WERI-Rb-1 (cell line): ENCODE measurements at regions not wholly inside any gene's neighbourhood (a gene's known extent, or its start where the extent isn't known, plus 50 kb on each side); places are given as distances from the start of the nearest gene placed in this dataset.

Experiments
- DNase-seq: peaks from one replicate; pipeline ENCODE4 v3.0.0-alpha.2; 2020
- H3K27ac ChIP-seq: fragments of 250-450 bp; sonication (Bioruptor Pico); 2 replicates; pipeline ENCODE4 v1.5.1; 2020; ENCODE audit warnings: mild to moderate bottlenecking, moderate library complexity
- H3K27me3 ChIP-seq: fragments of 250-450 bp; sonication (Bioruptor Pico); 2 replicates; pipeline ENCODE4 v1.5.1; 2021; ENCODE audit warnings: mild to moderate bottlenecking, low read depth, moderate library complexity; ENCODE audit not compliant: insufficient read depth, severe bottlenecking
- H3K36me3 ChIP-seq: fragments of 250-450 bp; sonication (Bioruptor Pico); 2 replicates; pipeline ENCODE4 v1.5.1; 2020; ENCODE audit warnings: mild to moderate bottlenecking, moderate library complexity
- H3K4me3 ChIP-seq: 2 replicates; pipeline ENCODE4 v1.5.1; 2011; ENCODE audit warnings: low read depth, mild to moderate bottlenecking, control low read depth, low read length
- H3K9me3 ChIP-seq: fragments of 250-450 bp; sonication (Bioruptor Pico); 2 replicates; pipeline ENCODE4 v1.5.1; 2021; ENCODE audit warnings: mild to moderate bottlenecking, moderate library complexity; ENCODE audit not compliant: severe bottlenecking
- TF ChIP-seq, protein P1 (sequence below): IDR thresholded peaks from 2 replicates; pipeline ENCODE4 v1.5.1; 2011; ENCODE audit warnings: low read depth, mild to moderate bottlenecking, control low read depth, inconsistent platforms, low read length

DNA sequence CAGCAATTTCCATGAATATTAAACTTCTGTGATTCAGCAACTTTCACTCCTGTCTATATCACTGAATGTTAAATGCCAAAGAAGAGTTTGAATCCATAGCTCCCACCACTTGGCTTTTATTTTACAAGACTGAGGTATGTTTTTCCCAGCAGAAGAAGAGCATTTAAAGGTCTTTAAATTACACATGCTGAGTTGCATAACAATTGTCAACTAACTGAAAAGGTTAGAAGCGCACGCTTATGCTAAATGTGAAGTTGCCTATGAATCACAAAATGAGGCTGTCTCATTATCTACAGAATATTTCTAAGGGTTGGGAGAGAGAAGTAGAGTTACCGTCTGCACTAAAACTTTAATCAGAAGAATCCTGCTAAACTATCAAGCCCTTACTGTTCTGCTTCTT lies 1086.3 kb downstream of the FAM181B start:
- no peaks in the 10 kb centered on the region for H3K36me3 ChIP-seq
- no peaks in the 10 kb centered on the region for H3K9me3 ChIP-seq
- TF ChIP-seq, protein P1, sequence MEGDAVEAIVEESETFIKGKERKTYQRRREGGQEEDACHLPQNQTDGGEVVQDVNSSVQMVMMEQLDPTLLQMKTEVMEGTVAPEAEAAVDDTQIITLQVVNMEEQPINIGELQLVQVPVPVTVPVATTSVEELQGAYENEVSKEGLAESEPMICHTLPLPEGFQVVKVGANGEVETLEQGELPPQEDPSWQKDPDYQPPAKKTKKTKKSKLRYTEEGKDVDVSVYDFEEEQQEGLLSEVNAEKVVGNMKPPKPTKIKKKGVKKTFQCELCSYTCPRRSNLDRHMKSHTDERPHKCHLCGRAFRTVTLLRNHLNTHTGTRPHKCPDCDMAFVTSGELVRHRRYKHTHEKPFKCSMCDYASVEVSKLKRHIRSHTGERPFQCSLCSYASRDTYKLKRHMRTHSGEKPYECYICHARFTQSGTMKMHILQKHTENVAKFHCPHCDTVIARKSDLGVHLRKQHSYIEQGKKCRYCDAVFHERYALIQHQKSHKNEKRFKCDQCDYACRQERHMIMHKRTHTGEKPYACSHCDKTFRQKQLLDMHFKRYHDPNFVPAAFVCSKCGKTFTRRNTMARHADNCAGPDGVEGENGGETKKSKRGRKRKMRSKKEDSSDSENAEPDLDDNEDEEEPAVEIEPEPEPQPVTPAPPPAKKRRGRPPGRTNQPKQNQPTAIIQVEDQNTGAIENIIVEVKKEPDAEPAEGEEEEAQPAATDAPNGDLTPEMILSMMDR, result no peak
- H3K27ac ChIP-seq, result no peak overlapping the region
- no peaks in the 10 kb centered on the region for H3K27me3 ChIP-seq
- no peak overlapping the region for H3K4me3 ChIP-seq
- DNase-seq, result no peak

DNA sequence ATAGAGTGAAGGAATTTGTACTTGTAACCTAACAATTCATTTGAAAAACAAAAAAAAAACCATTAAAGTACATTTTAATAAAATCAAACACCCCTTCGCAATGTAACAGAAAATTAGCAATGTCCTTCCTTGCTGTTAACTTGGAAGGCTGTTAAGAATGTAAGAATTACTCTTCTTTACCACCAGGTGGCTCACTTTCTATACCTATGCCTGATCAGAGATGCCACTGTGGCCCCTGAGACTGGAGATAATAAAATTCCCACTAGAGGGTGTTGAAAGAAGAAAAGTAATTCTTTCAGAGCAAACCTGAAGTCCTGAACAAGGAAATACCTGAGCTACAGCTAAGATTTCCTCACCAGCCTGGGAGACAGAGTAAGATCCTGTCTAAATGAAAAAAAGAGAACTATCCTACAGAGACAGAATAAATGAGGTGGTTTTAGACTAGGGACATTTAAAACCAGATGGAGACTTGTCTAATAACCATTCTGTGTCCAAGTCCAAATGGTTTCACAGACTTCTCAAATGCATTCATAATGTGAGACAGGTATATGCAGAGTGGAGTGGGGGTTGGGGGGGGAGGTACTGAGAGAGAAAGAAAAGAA lies 1089.3 kb downstream of the FAM181B start:
- no peak overlapping the region for H3K27ac ChIP-seq
- H3K4me3 ChIP-seq, result no peak overlapping the region

DNA sequence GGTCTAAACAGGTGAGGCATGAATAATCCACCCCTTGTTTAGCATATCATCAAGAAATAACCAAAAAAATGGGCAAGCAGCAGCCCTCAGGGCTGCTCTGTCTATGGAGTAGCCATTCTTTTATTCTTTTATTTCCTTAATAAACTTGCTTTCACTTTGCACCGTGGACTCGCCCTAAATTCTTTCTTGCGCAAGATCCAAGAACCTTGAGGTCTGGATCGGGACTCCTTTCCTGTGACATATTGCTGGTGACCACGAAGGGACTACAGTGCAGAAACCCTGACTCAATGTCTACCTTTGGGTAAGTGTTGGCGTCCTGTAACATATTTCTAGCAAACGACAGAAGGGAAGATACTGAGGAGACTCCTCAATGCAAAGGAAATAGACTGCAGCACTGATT lies 1099.2 kb downstream of the FAM181B start:
- TF ChIP-seq, protein P1, result no peak

More for the DNA sequence above, 1089.3 kb downstream of the FAM181B start:
- DNase-seq, result peak; percentile 55
- TF ChIP-seq, protein P1, result peak; percentile 52
- Histone ChIP-seq H3K9me3 (no peaks in the 10 kb centered on the region), H3K36me3 (no peaks in the 10 kb centered on the region), H3K27me3 (no peaks in the 10 kb centered on the region)

DNA sequence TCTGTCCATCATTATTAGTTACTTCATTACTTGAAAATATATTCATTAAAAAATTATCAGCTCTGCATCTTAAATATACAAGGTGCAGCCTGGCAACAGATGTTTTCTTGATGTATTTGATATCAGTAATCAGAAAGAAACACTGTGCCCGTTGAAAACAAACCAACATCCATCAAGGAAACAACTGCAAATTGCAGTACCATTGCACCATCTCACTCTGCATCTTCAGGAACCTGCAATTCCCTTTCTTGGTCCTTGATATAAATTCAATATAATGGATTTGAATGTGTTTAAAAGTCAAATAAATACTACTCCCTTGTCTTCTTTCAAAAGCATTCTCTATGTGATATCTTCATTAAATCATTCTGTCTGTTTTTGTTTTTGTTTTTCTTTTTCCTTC lies 1131.2 kb downstream of the FAM181B start:
- Histone ChIP-seq H3K27me3 (no peaks in the 10 kb centered on the region), H3K9me3 (no peaks in the 10 kb centered on the region), H3K36me3 (no peaks in the 10 kb centered on the region), H3K27ac (no peak overlapping the region), H3K4me3 (no peak overlapping the region)
- no peak for DNase-seq
- TF ChIP-seq, protein P1, result no peak

More for the DNA sequence above, 1099.2 kb downstream of the FAM181B start:
- Histone ChIP-seq H3K9me3 (no peaks in the 10 kb centered on the region), H3K27ac (no peak overlapping the region), H3K36me3 (no peaks in the 10 kb centered on the region), H3K27me3 (no peaks in the 10 kb centered on the region), H3K4me3 (no peak overlapping the region)
- DNase-seq, result no peak

DNA sequence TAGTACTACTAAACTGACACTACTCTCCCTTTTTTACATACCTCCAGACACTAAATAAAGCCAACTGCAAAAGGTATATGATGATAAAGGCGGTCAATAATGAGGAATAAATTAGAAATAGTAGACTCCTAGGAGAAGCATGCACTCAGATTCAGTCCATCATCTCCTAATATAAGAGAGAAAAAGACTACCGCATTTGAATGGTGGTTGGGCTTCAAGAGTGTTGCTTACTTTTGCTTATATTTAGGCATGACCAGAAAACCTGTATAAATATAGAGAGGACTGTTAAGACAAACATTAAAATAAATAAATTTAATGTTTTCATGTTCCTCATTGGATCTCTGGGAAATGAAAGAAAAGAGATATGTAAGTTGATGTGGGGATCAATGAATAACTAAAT lies 1137.0 kb downstream of the FAM181B start:
- Histone ChIP-seq H3K9me3 (no peaks in the 10 kb centered on the region), H3K36me3 (no peaks in the 10 kb centered on the region), H3K4me3 (no peak overlapping the region), H3K27ac (no peak overlapping the region), H3K27me3 (no peaks in the 10 kb centered on the region)
- TF ChIP-seq, protein P1, result no peak
- no peak for DNase-seq

DNA sequence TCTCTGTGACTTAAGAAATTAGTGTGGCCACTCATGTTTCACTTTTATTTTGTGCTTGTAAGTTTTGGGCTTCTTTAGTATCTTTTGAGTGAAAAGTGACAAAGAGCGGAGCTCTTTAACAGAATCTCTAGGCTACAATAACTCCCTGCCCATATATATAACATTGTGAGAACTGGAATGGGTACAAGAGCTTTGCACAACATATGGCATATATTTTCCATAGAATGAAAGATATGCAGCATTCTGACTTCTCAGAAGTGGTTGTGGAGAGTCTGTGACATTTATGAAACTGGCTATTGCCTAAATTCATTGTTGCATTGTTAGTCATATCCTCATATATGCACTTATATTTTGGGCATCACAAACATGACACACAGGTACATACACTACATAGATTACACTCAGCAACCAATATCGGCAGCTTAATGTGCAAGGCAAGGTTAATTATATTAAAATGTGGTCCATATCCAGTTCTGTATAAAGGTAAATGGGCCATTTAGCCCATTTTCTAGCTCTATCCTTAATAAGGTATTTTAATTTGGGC lies 1148.2 kb downstream of the FAM181B start:
- Histone ChIP-seq H3K27me3 (no peaks in the 10 kb centered on the region), H3K9me3 (no peaks in the 10 kb centered on the region), H3K36me3 (no peaks in the 10 kb centered on the region), H3K4me3 (no peak overlapping the region), H3K27ac (no peak overlapping the region)
- TF ChIP-seq, protein P1, result no peak
- DNase-seq, result no peak
